GM23248 (cell line): ENCODE measurements at regions not wholly inside any gene's neighbourhood (a gene's known extent, or its start where the extent isn't known, plus 50 kb on each side); places are given as distances from the start of the nearest gene placed in this dataset.
A peak's percentile ranks its signal among the peaks of the same experiment; 100 is the strongest.

Experiments used
- DNase-seq: peaks from one replicate; pipeline ENCODE4 v3.0.0-alpha.2; 2015
- H2AFZ ChIP-seq: fragments of 200-600 bp; sonication (generic); 2 replicates; pipeline ENCODE4 v1.6.1; 2016; ENCODE audit warnings: antibody characterized with exemption
- H3F3A ChIP-seq: fragments of 200-600 bp; sonication (generic); 2 replicates; pipeline ENCODE4 v1.6.1; 2016; ENCODE audit warnings: mild to moderate bottlenecking, antibody characterized with exemption, mixed run types; ENCODE audit not compliant: insufficient read depth
- H3K27ac ChIP-seq: fragments of 200-600 bp; sonication (generic); 2 replicates; pipeline ENCODE4 v1.5.1; 2016; ENCODE audit warnings: mild to moderate bottlenecking
- H3K27me3 ChIP-seq: fragments of 200-600 bp; sonication (generic); replicated peaks from 2 replicates; pipeline ENCODE4 v1.6.1; 2016; ENCODE audit warnings: mild to moderate bottlenecking; ENCODE audit not compliant: insufficient read depth
- H3K36me3 ChIP-seq: fragments of 200-600 bp; sonication (generic); 2 replicates; pipeline ENCODE4 v1.6.1; 2016; ENCODE audit warnings: low read depth, mild to moderate bottlenecking
- H3K4me1 ChIP-seq: fragments of 200-600 bp; sonication (generic); 2 replicates; pipeline ENCODE4 v1.6.1; 2016; ENCODE audit warnings: mild to moderate bottlenecking; ENCODE audit not compliant: insufficient read depth
- H3K4me2 ChIP-seq: fragments of 200-600 bp; sonication (generic); one replicate; pipeline ENCODE4 v1.6.1; 2016; ENCODE audit warnings: mild to moderate bottlenecking; ENCODE audit not compliant: unreplicated experiment
- H3K4me3 ChIP-seq: fragments of 200-600 bp; sonication (generic); 2 replicates; pipeline ENCODE4 v1.5.1; 2016; ENCODE audit warnings: mild to moderate bottlenecking
- H3K79me2 ChIP-seq: fragments of 200-600 bp; sonication (generic); 2 replicates; pipeline ENCODE4 v1.6.1; 2016; ENCODE audit warnings: mild to moderate bottlenecking; ENCODE audit not compliant: insufficient read depth
- H3K9ac ChIP-seq: fragments of 200-600 bp; sonication (generic); 2 replicates; pipeline ENCODE4 v1.6.1; 2016; ENCODE audit warnings: mild to moderate bottlenecking
- H3K9me2 ChIP-seq: fragments of 200-600 bp; sonication (generic); 2 replicates; pipeline ENCODE4 v1.6.1; 2016; ENCODE audit warnings: mixed run types, mild to moderate bottlenecking, moderate library complexity; ENCODE audit not compliant: insufficient read depth
- H3K9me3 ChIP-seq: fragments of 200-600 bp; sonication (generic); one replicate; pipeline ENCODE4 v1.6.1; 2017; ENCODE audit warnings: low read depth
- H4K20me1 ChIP-seq: fragments of 200-600 bp; sonication (generic); 2 replicates; pipeline ENCODE4 v1.6.0; 2016; ENCODE audit not compliant: insufficient read depth
- EZH2 ChIP-seq: fragments of 200-600 bp; sonication (generic); IDR thresholded peaks from 2 replicates; pipeline ENCODE4 v1.6.1; 2018; ENCODE audit warnings: antibody characterized with exemption, mild to moderate bottlenecking; ENCODE audit not compliant: insufficient read depth, poor library complexity, severe bottlenecking
- EZH2phosphoT487 ChIP-seq: fragments of 200-600 bp; sonication (generic); IDR thresholded peaks from 2 replicates; pipeline ENCODE4 v1.6.1; 2018; ENCODE audit warnings: antibody characterized with exemption, moderate library complexity, mild to moderate bottlenecking, low read depth; ENCODE audit not compliant: insufficient read depth
- WGBS, 2 experiments: methylation state at CpG; one replicate each; pipeline ENCODE4 v1.1.6; 2015 to 2017; ENCODE audit warnings: low lambda C conversion rate in 2 of 2, low coverage in 1 of 2; ENCODE audit errors: missing lambda C conversion rate in 2 of 2; 5-methylcytosine and 5-hydroxymethylcytosine counted together
- in situ Hi-C: fragments of 300-500 bp; cut with MboI; formaldehyde crosslinking; loops from 2 replicates; pipeline ENCODE4 v1.15.0; 2020

- Histone ChIP-seq H3K79me2 (no peaks in the 10 kb centered on the region), H3K9me2 (no peaks in the 10 kb centered on the region; the same call in 1 of the 2 replicates), H3K4me1 (peaks cover 16% of the 10 kb centered on the region), H3K27ac (no peak overlapping the region), H3K36me3 (no peaks in the 10 kb centered on the region), H2AFZ (no peak overlapping the region), H3K9me3 (no peaks in the 10 kb centered on the region), H3K4me3 (no peak overlapping the region), H3K4me2 (no peak overlapping the region), H4K20me1 (no peaks in the 10 kb centered on the region), H3K9ac (no peak overlapping the region), H3K27me3 (no peaks in the 10 kb centered on the region), H3F3A (peaks cover 12% of the 10 kb centered on the region)
- in situ Hi-C loops, result no loop called here
- TF ChIP-seq EZH2phosphoT487 (no peak), EZH2 (no peak)
- DNase-seq, result no peak
Measured at GRCh38 chr13:90833951-90834350, 513.5 kb upstream of the MIR17HG start.

GRCh38 chr13:90834700-90835099, 512.8 kb upstream of the MIR17HG start:
- H3K36me3 ChIP-seq, result no peaks in the 10 kb centered on the region
- H3F3A ChIP-seq, result peaks cover 11% of the 10 kb centered on the region
- H4K20me1 ChIP-seq, result no peaks in the 10 kb centered on the region
- H3K79me2 ChIP-seq, result no peaks in the 10 kb centered on the region
- H3K9ac ChIP-seq, result no peak overlapping the region
- no peak for TF ChIP-seq EZH2
- no peak for TF ChIP-seq EZH2phosphoT487
- no peaks in the 10 kb centered on the region for H3K9me3 ChIP-seq
- H2AFZ ChIP-seq, result no peak overlapping the region
- WGBS, 2 experiments, result 82 to 84% methylated on average over 5 of the region's 5 CpGs
- no peak overlapping the region for H3K4me3 ChIP-seq
- H3K9me2 ChIP-seq, result no peaks in the 10 kb centered on the region; the same call in 1 of the 2 replicates
- no peak overlapping the region for H3K27ac ChIP-seq
- H3K4me1 ChIP-seq, result peaks cover 16% of the 10 kb centered on the region
- in situ Hi-C loops, result no loop called here
- H3K27me3 ChIP-seq, result no peaks in the 10 kb centered on the region
- H3K4me2 ChIP-seq, result no peak overlapping the region
- peak; percentile 28 for DNase-seq

GRCh38 chr13:90835826-90836225, 511.7 kb upstream of the MIR17HG start:
- DNase-seq, result no peak
- H3K79me2 ChIP-seq, result no peaks in the 10 kb centered on the region
- in situ Hi-C loops, result no loop called here
- 0 out of 2 replicates have a peak, but pooled peaks cover under 1% of the 10 kb centered on the region for H3F3A ChIP-seq
- H3K9me3 ChIP-seq, result no peaks in the 10 kb centered on the region
- no peak overlapping the region for H3K9ac ChIP-seq
- no peaks in the 10 kb centered on the region for H3K36me3 ChIP-seq
- no peaks in the 10 kb centered on the region for H3K27me3 ChIP-seq
- TF ChIP-seq EZH2phosphoT487, result no peak
- TF ChIP-seq EZH2, result no peak
- no peak overlapping the region for H2AFZ ChIP-seq
- H3K4me3 ChIP-seq, result no peak overlapping the region
- peaks cover 6% of the 10 kb centered on the region for H3K4me1 ChIP-seq
- H3K9me2 ChIP-seq, result no peaks in the 10 kb centered on the region; the same call in 1 of the 2 replicates
- no peak overlapping the region for H3K27ac ChIP-seq
- H4K20me1 ChIP-seq, result no peaks in the 10 kb centered on the region
- H3K4me2 ChIP-seq, result no peak overlapping the region

- Histone ChIP-seq H3K36me3 (no peaks in the 10 kb centered on the region), H3K4me2 (no peak overlapping the region), H3K4me1 (peaks cover 8% of the 10 kb centered on the region), H3F3A (no peaks in the 10 kb centered on the region), H3K9ac (no peak overlapping the region), H3K4me3 (no peak overlapping the region), H3K9me2 (no peaks in the 10 kb centered on the region; the same call in 1 of the 2 replicates), H3K27me3 (no peaks in the 10 kb centered on the region), H3K79me2 (no peaks in the 10 kb centered on the region), H4K20me1 (no peaks in the 10 kb centered on the region), H2AFZ (no peak overlapping the region), H3K27ac (no peak overlapping the region), H3K9me3 (no peaks in the 10 kb centered on the region)
- no peak for TF ChIP-seq EZH2
- TF ChIP-seq EZH2phosphoT487, result no peak
- in situ Hi-C loops, result no loop called here
- no peak for DNase-seq
- 69 to 81% methylated on average over 4 of the region's 4 CpGs for WGBS, 2 experiments
Measured at GRCh38 chr13:90838317-90838960, 509.0 kb upstream of the MIR17HG start.

GRCh38 chr13:90839061-90839460, 508.4 kb upstream of the MIR17HG start:
- Histone ChIP-seq H4K20me1 (no peaks in the 10 kb centered on the region), H3K27me3 (no peaks in the 10 kb centered on the region), H3K9me2 (no peaks in the 10 kb centered on the region; the same call in 1 of the 2 replicates), H3K27ac (no peak overlapping the region), H3K4me3 (no peak overlapping the region), H2AFZ (no peak overlapping the region), H3F3A (no peaks in the 10 kb centered on the region), H3K9me3 (no peaks in the 10 kb centered on the region), H3K9ac (no peak overlapping the region), H3K36me3 (no peaks in the 10 kb centered on the region), H3K4me1 (peaks cover 8% of the 10 kb centered on the region), H3K4me2 (no peak overlapping the region), H3K79me2 (no peaks in the 10 kb centered on the region)
- in situ Hi-C loops, result no loop called here
- TF ChIP-seq EZH2phosphoT487 (no peak), EZH2 (no peak)
- DNase-seq, result no peak
